ENCODE measurements at regions not wholly inside any gene's neighbourhood (a gene's known extent, or its start where the extent isn't known, plus 50 kb on each side); places are given as distances from the start of the nearest gene placed in this dataset.
"Not testable (repeated sequence)": the region's sequence is repeated elsewhere in the genome, so short reads cannot be mapped to it uniquely, and the experiment has no call there.

- not testable (repeated sequence) for TF ChIP-seq CTCF (IDR thresholded peaks at IDR 0.05); POLR2A (IDR thresholded peaks at IDR 0.05); POLR2AphosphoS5 (IDR thresholded peaks at IDR 0.05; ENCODE audit: insufficient read depth in 1 of 2, low read depth in 1 of 2)
Measured at GRCh38 chr2:62605471-62605870, 99.5 kb upstream of the TMEM17 start.
